SU-DHL-6 (cell line): ENCODE measurements at regions not wholly inside any gene's neighbourhood (a gene's known extent, or its start where the extent isn't known, plus 50 kb on each side); places are given as distances from the start of the nearest gene placed in this dataset.

Experiments used
- EZH2phosphoT487 ChIP-seq: fragments of 200-600 bp; sonication (generic), shearing (Covaris generic); conservative IDR thresholded peaks from 2 replicates; pipeline ENCODE4 v1.6.1; 2018; ENCODE audit warnings: mild to moderate bottlenecking, antibody characterized with exemption, low read length, moderate library complexity, mixed read lengths
- TF ChIP-seq, protein P1 (sequence below): fragments of 200-600 bp; sonication (generic); IDR thresholded peaks from one replicate; pipeline ENCODE4 v1.5.1; 2017; ENCODE audit warnings: antibody characterized with exemption, mild to moderate bottlenecking, low read length, moderate library complexity; ENCODE audit not compliant: insufficient read depth, poor library complexity, severe bottlenecking

DNA sequence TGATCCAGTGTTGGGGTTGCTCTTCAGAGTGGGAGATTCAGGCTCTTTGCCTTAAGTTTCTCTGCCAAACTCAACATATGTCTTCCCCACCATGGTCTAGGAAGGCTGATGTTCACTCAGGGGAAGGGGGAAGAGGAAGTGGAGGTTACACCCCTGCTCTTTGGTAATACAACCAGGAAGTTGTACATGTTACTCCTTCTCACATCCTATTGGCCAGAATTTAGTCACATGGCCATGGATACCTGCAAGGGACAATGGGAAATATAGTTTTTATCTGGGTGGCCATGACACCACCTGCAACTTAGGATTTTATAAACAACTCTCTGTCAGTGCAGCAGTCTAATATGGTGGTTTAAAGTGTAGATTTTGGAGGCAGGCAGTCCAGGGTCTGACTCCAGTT, 150.9 kb downstream of the TBX5 start:
- TF ChIP-seq, protein P1, sequence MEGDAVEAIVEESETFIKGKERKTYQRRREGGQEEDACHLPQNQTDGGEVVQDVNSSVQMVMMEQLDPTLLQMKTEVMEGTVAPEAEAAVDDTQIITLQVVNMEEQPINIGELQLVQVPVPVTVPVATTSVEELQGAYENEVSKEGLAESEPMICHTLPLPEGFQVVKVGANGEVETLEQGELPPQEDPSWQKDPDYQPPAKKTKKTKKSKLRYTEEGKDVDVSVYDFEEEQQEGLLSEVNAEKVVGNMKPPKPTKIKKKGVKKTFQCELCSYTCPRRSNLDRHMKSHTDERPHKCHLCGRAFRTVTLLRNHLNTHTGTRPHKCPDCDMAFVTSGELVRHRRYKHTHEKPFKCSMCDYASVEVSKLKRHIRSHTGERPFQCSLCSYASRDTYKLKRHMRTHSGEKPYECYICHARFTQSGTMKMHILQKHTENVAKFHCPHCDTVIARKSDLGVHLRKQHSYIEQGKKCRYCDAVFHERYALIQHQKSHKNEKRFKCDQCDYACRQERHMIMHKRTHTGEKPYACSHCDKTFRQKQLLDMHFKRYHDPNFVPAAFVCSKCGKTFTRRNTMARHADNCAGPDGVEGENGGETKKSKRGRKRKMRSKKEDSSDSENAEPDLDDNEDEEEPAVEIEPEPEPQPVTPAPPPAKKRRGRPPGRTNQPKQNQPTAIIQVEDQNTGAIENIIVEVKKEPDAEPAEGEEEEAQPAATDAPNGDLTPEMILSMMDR: no peak
- no peak for TF ChIP-seq EZH2phosphoT487
